Tibial nerve (tissue), 4 donors: ENCODE measurements at regions not wholly inside any gene's neighbourhood (a gene's known extent, or its start where the extent isn't known, plus 50 kb on each side); places are given as distances from the start of the nearest gene placed in this dataset.
"Not testable (repeated sequence)": the region's sequence is repeated elsewhere in the genome, so short reads cannot be mapped to it uniquely, and the experiment has no call there.

Experiments used
- EP300 ChIP-seq, 2 donors: sonication (generic); formaldehyde crosslinking; IDR thresholded peaks; one replicate each; pipeline ENCODE4 v1.6.1; 2017; ENCODE audit warnings: antibody characterized with exemption in 2 of 2, mild to moderate bottlenecking in 1 of 2
- POLR2A ChIP-seq, 2 donors: fragments of 450-650 bp; IDR thresholded peaks; one replicate each; pipeline ENCODE4 v1.6.1; 2017; ENCODE audit warnings: antibody characterized with exemption in 2 of 2, mild to moderate bottlenecking in 2 of 2, moderate library complexity in 2 of 2
- TF ChIP-seq, protein P1 (sequence below), 5 experiments: fragments of 200-600 bp in 3 of 5; fragments of 450-650 bp in 2 of 5; sonication (generic) in 3 of 5; IDR thresholded peaks; one replicate each; pipeline ENCODE4 v1.5.1; 2016 to 2019; ENCODE audit warnings: antibody characterized with exemption in 5 of 5, mild to moderate bottlenecking in 3 of 5, moderate library complexity in 2 of 5

GRCh38 chr2:172264820-172265219 is 162.1 kb upstream of the DLX2 start:
- TF ChIP-seq, protein P1, sequence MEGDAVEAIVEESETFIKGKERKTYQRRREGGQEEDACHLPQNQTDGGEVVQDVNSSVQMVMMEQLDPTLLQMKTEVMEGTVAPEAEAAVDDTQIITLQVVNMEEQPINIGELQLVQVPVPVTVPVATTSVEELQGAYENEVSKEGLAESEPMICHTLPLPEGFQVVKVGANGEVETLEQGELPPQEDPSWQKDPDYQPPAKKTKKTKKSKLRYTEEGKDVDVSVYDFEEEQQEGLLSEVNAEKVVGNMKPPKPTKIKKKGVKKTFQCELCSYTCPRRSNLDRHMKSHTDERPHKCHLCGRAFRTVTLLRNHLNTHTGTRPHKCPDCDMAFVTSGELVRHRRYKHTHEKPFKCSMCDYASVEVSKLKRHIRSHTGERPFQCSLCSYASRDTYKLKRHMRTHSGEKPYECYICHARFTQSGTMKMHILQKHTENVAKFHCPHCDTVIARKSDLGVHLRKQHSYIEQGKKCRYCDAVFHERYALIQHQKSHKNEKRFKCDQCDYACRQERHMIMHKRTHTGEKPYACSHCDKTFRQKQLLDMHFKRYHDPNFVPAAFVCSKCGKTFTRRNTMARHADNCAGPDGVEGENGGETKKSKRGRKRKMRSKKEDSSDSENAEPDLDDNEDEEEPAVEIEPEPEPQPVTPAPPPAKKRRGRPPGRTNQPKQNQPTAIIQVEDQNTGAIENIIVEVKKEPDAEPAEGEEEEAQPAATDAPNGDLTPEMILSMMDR (IDR thresholded peaks at IDR 0.05) = not testable (repeated sequence)
- TF ChIP-seq POLR2A, EP300 (IDR thresholded peaks at IDR 0.05): not testable (repeated sequence)
